Inflammatory macrophage (primary cell): ENCODE measurements at regions not wholly inside any gene's neighbourhood (a gene's known extent, or its start where the extent isn't known, plus 50 kb on each side); places are given as distances from the start of the nearest gene placed in this dataset.

ENCODE experiments used
- DNase-seq, 2 donors: peaks; one replicate each; pipeline ENCODE4 v3.0.0-alpha.2; 2020 to 2022

DNA sequence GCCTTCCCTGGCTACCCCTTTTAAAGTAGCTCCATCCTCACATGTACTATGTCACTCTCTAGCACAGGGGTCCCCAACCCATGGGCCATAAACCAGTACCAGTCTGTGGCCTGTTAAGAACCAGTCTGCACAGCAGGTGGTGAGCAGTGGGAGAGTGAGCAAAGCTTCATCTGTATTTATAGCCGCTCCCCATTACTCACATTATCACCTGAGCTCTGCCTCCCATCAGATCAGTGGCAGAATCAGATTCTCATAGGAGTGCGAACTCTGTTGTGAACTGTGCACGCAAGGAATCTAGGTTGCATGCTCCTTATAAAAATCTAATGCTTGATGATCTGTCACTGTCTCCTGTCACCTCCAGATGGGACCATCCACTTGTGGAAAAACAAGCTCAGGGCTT lies 116.6 kb upstream of the FOXD3 start:
- no peak for DNase-seq

DNA sequence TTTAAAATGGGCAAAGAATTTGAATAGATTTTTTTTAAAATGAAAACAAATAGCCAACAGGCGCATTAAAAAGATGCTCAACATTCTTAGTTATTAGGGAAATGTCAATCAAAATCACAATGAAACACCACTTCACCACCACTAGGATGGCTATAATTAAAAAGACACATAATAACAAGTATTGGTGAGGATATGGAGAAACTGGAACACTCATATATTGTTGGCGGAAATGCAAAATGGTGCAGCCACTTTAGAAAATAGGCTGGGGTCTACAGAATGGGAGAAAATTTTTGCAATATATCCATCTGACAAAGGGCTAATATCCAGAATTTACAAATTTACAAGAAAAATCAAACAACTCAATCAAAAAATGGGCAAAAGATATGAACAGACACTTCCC lies 107.8 kb upstream of the FOXD3 start:
- DNase-seq: no peak

DNA sequence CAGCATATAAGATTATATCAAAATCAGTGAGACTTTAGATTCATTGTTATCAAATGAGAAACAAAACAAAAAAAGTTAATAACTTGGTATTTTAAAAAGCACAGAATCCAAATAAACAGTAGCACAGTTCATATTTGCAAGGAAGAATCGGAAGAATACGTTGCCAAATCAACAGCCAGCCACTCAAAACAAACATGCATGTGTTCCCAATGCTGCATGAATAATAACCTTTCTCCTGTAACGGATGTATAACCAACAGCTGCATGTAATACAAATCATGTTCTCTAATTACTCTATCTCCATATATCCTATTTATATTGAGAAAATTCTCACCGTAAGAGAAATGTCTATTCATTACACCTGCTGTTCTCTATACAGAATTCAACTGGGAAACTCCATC lies 98.9 kb upstream of the FOXD3 start:
- DNase-seq: no peak

DNA sequence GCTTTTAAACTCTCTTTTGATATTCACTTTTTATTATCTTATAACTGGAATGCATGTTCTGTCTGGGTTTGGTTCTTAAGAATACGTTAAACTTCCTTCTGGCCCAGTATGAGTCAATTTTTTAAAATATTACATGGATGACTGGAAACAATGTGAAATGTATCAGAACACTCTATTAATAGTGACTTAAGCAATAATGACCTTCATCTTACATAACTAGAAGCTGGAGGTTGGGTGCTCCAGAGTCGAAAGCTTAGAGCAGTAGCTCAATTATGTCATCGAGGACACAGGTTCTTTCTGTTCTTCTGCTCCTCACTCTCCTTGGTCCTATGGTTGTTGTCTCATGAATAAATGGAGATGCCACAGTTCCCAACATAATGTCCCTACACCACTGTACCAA lies 91.6 kb upstream of the FOXD3 start:
- peak in 1 of 2 donors; percentile 1 for DNase-seq

DNA sequence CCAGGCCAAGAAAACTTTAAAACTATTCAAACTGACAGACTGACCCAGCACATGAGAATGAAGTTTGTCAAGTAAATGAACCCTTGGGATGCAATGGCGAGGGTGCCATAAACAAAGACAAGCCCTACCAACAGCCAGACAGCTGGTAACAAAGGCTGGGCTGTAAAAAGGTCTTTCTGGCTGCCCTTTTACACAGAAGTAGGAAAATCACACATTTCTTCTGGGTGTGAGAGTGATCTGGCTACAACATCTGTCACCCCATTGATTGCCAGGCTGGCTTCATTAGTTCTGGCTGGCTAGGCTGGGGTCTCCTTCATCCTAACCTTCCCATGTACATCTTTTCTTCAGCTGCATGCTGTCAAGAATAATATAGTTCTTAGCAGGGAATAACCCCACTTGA lies 83.6 kb upstream of the FOXD3 start:
- DNase-seq: no peak

DNA sequence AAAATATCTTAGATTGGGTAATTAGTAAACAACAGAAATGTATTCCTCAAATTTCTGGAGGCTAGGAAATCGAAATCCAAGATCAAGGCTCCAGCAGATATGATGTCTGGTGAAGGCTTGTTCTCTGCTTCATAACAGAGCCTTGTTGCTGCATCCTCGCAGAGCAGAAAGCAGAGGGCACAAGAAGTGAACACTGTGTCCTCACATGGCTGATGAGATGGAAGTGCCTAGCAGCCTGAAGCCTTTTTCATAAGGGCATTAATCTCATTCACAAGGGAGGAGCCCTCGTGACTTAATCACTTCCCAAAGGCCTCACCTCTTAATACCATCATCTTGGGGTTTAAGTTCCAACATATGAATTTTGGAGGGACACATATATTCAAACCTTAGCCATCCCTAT lies 77.2 kb upstream of the FOXD3 start:
- DNase-seq: no peak

DNA sequence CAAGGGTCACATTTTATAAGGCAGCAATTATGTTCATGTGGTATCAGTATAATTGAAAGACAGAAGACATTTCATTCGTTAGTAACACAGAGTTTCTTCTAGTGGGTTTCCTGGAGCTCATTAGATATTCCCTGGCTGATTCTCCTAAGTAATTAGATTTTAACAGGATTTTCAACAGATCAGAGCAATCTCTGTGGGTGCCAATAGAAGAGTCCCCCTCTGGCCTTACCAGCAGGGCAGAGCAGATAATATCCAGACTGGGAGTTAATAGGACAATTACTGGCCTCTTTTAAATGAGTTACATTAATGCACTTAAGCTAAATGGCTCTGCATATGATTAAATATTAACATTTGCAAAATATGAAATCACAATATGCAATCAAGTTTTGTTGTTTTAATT lies 74.2 kb upstream of the FOXD3 start:
- DNase-seq: no peak

DNA sequence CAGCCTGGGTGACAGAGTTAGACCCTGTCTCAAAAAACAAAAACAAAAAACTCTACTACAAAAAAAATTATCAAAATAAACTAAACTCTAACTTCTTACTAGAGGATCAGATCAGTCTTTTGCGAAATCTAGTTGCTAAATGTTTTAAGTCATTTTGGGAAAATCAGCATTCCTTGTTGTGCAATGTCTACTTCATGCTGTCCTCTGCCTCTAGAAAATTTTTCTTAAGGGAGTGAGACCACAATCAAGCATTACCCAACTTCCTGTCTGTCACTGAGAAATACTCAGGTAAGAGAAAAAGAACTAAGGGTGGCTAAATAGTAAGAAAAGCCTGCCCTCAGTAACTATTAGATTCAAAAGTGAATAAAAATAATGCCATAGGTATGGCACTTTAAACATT lies 67.2 kb upstream of the FOXD3 start:
- DNase-seq: no peak

DNA sequence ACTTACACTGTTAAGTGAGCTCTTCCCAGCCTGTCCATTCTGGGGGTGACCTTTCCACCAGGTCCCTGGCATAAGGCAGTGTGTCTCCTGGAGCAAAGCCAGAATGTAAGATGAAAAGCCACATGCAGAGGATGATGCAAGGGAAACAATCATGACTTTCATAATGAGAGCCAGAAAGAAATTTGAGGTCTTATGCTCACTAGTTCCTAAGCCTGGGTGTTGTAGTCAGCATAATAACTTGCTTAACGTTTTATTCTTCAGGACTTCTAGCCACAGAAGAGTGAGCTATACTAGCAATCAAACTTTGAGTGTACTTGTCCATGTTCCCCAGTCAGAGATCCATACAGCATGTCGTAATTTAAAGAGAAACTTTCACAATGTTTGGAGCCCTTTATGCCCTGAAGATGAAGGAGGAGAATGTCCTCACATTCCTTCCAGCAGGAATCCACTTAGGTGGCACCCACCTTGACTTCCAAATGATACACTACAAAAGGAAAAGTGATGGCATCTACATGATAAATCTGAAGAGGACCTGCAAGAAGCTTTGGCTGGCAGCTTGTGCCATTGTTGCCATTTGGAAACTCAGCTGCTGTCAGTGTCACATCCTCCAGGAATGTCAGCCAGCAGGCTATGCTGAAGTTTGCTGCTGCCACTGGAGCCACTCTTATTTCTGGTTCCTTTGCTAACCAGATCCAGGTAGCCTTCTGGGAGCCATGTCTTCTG lies 60.5 kb upstream of the FOXD3 start:
- peak in 1 of 2 donors; percentile 4 for DNase-seq

DNA sequence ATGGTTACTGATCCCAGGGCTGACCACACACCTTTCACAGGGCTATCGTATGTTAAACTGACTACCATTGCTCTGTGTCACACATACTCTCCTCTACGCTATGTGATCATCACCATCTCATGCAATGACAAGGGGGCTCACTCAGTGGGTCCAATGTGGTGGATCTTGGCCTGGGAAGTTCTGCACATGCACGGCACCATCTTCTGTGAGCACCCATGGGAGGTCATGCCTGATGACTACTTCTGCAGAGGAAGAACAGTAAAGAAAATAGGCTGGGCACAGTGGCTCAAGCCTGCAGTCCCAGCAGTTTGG lies 60.0 kb upstream of the FOXD3 start:
- no peak for DNase-seq

DNA sequence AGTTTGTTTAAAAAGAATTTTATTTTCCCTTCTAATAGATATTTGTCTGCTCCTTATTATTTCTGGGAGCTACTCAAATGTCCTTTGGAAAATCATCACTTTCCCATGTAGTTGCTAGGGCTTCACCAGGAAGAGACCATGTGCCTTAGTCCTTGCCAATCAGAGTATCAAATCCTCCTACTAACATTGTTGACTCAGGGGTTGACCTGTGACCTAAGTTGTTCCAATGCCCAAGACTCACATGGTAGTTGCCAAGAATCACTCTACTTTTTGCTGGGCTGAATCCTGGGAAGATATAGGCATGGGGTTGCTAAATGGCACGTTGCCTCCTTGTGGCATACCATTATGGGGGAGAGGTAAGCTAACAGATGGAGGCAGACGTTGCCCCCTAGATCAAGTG lies 58.2 kb upstream of the FOXD3 start:
- DNase-seq: no peak

DNA sequence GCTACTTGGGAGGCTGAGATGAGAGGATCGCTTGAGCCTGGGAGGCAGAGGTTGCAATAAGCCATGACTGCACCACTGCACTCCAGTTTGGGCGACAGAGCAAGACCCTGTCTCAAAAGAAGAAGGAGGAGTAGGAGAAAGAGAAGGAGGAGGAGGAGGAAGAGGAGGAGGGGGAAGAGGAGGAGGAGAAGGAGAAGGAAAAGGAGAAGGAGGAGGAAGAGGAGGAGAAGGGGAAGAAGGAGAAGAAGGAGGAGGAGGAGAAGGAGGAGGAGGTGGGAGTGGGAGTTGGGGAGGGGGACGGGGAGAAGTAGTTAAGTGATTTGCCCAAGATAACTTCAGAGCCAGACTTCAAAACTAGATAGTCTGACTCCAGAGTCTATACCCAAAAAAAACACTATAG lies 55.5 kb upstream of the FOXD3 start:
- DNase-seq: no peak

DNA sequence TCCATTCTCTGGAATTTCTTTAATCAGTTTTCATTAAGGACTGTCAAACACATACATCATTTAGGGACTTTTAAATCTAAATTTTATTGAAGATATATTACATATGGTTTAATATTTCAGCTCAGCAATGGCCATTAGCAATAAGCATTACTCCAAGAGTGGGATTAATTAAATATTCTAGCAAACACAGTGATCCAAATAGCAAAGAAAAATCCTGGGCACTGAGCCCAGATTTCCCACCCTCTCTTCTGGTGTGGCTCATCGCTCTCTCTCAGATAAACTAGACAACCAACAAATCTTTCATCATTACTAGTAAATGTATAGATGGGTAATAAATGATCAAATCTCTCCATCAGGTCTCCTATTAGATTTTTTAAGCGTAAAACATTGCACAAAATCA lies 53.5 kb upstream of the FOXD3 start:
- no peak for DNase-seq

DNA sequence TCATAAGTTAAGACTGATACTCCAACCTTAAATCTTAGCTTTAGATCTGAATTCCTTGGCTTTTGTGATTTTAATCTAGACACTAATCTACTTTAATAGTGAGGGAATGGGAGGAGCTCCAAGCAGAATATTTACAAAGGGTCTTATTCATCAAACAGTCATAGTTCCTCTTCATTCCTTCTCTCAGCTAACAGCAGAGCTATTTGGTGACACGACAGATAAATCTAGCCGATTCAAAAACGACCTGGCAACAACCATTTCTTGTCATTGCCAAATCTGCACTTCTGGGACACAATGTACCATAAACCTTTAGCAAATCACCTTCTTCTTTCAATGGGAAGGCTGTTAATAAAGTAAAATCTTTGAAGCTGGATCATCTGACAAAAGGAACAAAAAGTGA lies 52.8 kb upstream of the FOXD3 start:
- DNase-seq: no peak
